NCI-H2227 (cell line): ENCODE measurements at regions not wholly inside any gene's neighbourhood (a gene's known extent, or its start where the extent isn't known, plus 50 kb on each side); places are given as distances from the start of the nearest gene placed in this dataset.

Source experiments
- DNase-seq: peaks from one replicate; lab custom pipeline; 2025; ENCODE audit not compliant: unreplicated experiment; lab: John Stamatoyannopoulos, UW

- DNase-seq = peak; percentile 13
These were observed 243.4 kb upstream of the IRX5 start for GRCh38 chr16:54687043-54687899.

DNA sequence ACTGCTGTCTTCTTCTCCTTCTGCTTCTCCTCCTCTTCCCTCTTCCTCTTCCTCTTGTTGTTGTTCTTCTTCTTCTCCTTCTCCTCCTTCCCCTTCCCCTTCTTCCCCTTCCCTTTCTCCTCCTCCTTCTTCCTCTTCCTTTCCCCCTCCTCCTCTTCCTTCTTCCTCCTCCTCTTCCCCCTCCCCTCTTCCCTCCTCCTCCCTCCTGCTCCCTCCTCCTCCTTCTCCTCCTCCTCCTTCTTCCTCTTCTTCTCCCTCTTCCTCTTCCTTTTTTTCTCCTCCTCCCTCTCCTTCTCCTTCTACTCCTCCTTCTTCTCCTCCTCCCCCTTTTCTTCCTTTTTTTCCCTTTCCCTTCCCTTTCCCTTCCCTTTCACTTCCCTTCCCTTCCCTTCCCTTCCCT is 245.0 kb upstream of the IRX5 start:
- no peak for DNase-seq

- no peak for DNase-seq
These were observed 251.1 kb upstream of the IRX5 start for GRCh38 chr16:54679531-54679930.

DNA sequence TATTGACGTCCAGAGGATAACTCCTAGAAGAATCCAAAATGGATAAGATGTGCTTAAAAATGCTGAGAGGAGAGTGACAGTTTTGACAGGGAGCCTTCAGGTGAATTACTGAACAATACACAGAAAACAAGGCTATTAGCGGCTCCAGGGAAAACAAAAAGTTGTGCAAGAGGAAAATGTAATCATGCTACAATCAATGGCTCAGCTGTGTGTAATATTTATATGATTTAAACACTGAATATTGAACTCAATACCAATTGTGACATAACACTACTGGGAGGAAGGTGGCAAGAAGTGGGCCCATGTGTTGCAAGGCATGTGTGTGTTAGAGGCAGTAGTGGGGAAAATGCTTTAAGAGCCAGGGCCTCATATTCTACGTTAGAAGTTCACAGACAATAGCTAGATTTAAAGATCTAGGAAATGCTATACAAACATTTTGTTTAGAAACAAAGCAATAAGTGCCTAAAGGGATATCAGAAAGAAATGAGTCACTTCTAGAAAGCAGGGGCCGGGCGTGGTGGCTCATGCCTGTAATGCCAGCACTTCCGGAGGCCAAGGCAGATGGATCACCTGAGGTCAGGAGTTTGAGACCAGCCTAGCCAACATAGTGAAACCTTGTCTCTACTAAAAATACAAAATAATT is 253.2 kb upstream of the IRX5 start:
- no peak for DNase-seq

- DNase-seq = no peak
These were observed 257.4 kb upstream of the IRX5 start for GRCh38 chr16:54673313-54673712.

GRCh38 chr16:54672500-54672899 is 258.2 kb upstream of the IRX5 start:
- no peak for DNase-seq

DNA sequence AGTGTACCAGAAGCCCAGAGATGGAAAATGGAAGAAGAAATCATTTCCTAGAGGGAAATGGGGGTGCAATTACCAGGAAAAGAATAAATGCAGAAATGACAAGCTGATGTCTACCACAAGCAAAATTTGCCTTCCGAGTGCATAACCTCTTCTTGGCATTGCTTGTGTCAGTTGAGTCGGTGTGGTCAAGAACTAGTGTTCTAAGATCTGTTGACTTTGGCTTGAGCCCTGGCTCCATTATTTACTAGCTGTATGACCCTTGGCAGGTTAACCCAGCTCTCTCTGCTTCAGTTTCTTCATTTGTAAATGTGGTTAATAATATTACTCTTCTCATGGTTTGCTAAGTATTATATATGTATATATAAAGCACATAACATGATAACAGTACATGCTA is 273.0 kb upstream of the IRX5 start:
- no peak for DNase-seq

DNA sequence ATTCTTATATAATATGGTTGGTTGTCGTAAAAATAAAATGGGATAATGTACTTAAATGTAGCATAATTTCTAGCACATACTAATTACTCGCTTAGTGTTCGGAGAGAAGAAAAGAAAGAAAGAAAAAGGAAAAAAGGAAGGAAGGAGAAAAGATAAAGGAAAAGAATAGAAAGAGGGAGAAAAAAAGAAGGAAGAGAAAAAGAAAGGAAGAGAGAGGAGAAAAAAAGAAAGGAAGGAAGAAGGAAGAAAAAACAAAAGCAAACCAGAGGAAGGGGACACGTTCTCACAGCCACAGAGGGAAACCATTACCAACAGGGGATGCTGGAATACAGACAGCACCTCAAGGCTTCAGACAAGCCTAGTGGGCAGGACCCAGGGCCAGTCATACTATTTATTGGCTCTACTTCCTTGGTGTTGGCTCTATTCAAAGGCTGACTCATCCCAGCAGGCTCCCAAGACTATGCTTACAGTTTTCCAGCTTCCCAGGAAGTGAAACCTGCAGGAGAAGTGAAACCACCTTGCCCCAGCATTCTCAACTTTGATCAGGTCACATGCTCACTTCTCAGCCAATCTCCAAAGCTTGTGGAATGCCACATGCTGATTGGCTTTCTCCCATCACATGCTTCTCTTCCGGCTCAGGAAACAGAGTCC is 273.5 kb upstream of the IRX5 start:
- no peak for DNase-seq

DNA sequence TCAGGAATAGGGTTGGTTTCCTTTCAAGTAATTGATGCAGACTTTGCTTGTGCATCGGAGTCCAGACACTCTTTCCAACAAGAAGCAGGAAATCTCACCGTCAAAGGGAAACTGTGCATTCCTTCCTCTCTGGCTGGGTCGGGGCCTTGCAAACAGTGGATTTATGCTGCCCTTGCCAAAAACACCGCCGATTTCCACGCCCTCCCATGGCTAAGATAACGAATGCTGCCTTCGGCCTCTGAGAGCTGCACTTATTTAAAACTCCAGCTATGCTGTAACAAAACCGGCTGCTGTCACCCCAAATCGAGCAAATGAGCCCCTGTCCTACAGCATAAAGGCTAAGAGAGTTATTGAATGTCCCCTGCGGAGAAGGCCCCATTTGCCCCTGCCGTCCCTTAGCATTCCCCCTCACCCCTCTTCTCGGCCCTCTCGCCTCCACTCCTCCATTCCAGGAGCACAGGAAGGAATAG is 275.5 kb upstream of the IRX5 start:
- no peak for DNase-seq

DNA sequence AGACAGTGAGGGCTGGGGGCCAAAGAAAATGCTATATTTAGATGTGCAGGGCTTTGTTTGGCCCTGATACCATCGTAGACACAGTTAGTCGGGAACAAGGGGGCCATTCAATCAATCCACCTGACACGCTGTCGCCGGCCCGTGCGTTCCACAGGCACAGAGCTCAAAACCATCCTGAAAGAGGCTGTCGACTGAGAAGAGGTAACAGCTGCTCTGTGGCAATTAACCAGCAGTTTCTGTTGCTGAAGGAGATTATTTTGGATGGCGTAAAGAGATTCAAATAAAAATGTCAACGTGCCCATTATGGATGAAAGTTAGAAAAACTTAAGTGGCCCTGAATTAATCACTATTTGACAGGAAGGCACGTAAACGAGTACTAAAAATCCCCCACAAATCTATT is 276.2 kb upstream of the IRX5 start:
- DNase-seq = peak; percentile 24

DNA sequence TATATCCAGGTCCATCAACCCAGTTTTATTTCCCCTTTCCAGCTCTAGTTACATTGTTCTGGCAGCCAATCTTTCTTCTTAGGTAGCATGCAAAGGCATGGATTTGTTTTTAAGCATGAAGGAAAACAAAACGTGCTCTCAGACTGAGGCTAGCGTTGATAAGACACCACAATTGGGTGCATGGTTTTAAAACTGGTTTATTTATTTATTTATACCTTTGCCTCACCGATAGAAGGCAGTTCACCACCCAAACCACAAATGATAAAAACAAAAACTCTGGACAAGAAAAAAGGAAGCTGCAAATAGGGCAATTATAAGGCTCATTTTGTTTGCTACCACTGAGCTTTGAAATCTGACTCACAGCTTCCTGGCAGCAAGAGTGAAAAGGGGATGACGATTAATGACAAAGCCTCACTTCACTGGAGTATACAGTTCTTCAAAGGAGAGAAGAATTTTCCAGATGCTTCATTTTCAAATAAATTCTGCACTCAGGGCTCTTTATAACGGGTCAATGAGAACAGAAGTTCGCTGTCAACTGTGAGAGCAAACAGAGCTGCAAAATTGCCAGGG is 278.4 kb upstream of the IRX5 start:
- DNase-seq = no peak

DNA sequence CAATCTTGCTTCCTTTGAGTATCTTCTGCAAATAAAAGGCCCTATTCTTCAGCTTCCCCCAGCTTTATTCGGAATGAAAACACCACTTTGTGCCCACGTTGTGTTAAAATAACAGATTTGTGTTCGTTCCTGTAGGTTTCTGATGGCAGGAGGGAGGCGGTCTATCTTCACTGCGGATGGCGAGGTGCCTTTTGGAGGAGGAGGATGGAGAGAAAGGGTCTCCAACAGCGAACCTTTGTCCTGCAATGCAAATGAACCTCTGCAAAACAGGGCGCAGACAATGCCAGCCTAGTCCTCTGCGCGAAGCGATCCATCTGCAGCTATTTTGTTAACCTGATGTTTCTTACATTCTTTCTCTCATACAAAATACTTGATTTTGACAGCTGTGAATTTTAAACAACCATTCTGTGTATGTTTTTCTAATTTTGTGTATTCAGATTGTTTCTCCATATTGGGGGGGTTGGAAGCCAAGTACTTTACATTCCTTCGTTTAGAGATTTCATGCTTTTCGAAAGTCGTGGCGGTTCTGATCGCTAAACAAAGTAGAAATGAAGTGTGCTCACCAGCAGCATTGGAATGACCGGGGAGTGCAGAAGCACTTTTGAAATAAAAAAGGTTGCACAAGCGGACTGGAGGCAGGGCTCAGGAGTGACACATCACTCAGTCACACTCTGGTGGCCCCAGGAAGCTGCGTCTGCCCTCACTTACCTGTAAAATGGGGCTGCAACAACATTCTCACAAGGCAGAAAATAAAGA is 279.0 kb upstream of the IRX5 start:
- no peak for DNase-seq

DNA sequence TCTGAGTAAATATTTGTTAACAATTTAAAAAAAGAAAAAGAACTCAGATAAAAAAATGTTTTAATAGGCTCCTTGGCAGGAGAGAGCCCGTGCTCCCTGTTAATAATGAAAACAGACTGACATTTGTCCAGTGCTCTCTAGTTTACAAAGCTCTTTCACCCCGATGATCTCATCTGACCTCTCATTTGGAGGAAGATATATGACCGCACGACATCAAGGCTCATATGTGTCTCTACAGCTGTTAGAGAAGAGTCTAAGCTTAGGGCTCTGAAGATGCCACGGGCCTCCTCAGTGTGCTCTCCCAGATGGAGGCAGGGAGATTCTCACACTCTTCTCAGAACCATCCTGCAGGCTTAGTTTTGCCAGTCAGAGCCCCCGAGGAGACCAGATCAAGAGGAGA is 280.8 kb upstream of the IRX5 start:
- no peak for DNase-seq

DNA sequence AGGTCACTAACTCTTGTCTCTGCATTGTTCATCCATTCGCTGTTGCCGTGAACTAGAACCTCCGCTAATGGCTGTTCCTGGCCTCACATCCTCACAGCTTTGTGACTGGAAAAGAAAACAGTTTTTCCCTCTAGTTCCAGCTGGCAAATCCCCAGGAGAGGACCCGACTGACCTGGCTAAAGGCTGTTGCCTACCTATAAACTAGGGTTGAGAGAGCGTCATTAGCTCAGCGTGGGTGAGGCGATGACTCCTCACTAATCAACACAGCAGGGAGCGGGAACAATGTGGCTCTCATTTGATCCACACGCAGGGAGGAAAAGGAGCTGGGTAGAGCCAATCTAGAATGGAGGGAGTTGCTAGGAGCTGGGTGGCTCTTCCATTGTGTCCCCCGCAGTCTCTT is 282.1 kb upstream of the IRX5 start:
- DNase-seq = peak; percentile 24

- peak; percentile 56 for DNase-seq
These were observed 282.9 kb upstream of the IRX5 start for GRCh38 chr16:54647725-54648221.

DNA sequence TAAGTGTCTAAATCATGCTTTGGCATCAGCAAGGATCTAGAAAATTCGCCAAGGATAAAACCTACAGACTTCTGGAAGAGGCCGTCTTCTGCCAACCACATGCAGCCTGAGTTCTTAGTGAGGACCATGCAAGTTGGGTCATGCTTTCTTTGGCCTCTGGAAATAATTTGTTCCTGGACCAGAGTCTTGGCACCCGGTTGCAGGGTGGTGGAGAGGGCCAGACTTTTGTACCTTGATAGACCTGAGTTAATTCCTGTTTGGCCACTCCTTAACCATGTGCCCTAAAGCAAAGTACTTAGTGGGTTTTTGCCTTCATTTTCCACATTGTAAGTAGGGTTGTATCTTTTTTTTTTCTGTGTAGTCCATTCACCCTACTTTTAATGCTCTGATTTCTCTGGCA is 283.4 kb upstream of the IRX5 start:
- DNase-seq = no peak

DNA sequence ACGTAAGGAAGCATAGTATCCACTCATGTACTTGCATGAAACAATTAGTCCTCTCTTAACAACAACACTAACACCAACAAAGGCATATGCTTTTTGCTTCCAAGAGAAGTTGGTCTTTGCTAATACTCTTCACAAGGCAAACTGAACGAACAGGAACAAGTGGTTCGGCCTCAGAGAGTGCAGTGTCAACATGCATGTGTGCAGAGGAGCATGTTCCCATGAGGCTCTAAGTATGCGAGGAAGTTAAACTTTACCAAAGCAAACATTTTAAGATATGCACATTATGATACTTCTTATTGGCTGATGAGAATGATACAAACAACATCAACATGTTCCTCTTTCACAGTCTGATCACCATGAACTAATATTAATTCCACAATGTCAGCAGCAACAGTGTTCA is 285.3 kb upstream of the IRX5 start:
- DNase-seq = no peak

DNA sequence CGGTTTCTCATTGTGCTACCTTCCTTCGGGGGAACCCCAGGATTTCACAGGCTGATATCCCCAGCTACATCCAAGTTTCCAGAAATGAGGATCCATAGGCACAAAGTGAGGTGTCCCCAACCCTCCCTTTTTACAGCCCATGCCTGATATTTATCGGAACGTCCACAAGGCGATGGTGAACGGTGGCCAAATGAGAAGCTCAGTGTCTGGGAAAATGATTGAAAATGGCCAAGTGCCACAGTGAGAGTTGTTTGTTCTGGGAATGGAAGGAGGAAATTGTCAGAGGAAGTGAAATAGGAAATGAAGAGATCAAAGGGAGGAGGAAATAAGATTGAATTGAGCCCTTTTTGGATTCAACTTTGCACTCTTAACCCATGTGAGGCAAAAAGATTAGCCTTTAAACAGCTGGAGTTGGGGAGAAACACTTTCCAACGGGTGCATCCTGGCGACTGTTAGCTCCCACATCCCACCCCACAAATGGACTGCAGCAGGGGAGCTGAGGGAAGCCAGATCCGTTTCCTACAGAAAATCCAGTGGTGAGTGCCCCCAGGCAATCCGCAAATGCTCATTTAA is 294.4 kb upstream of the IRX5 start:
- no peak for DNase-seq

DNA sequence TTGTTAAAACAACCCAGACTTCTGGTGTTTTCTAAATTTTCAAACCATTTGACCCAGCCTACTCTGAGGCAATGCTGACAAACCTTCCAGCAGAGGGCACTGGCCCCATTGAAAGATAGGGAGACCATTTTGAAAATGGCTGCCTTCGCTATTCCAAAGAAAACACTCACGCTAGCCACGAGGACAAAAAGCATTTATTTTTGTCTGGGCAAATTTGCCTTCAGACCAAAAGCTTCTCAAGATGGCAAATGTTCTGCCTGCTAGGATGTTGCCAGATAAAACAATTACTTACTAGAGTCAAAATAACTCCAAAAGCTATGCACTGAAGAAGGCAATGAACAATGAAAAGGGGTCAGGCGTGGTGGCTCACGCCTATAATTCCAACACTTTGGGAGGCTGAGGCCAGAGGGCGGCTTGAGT is 296.7 kb upstream of the IRX5 start:
- DNase-seq = peak; percentile 5
